A673 (cell line): ENCODE measurements at regions not wholly inside any gene's neighbourhood (a gene's known extent, or its start where the extent isn't known, plus 50 kb on each side); places are given as distances from the start of the nearest gene placed in this dataset.

Experiments
- EZH2 ChIP-seq: fragments of 200-600 bp; sonication (generic); IDR thresholded peaks from 2 replicates; pipeline ENCODE4 v1.6.1; 2017; ENCODE audit warnings: borderline replicate concordance, low read depth, mild to moderate bottlenecking, mixed read lengths, antibody characterized with exemption, low read length; ENCODE audit not compliant: poor library complexity, severe bottlenecking
- TF ChIP-seq, protein P1 (sequence below): fragments of 300-800, 200-600 bp; sonication (generic); conservative IDR thresholded peaks from 2 replicates; pipeline ENCODE4 v1.5.1; 2017; ENCODE audit warnings: low read depth, mild to moderate bottlenecking, antibody characterized with exemption, low read length, moderate library complexity, mixed read lengths

GRCh38 chr14:85459361-85460000, 70.5 kb upstream of the FLRT2 start:
- TF ChIP-seq, protein P1, sequence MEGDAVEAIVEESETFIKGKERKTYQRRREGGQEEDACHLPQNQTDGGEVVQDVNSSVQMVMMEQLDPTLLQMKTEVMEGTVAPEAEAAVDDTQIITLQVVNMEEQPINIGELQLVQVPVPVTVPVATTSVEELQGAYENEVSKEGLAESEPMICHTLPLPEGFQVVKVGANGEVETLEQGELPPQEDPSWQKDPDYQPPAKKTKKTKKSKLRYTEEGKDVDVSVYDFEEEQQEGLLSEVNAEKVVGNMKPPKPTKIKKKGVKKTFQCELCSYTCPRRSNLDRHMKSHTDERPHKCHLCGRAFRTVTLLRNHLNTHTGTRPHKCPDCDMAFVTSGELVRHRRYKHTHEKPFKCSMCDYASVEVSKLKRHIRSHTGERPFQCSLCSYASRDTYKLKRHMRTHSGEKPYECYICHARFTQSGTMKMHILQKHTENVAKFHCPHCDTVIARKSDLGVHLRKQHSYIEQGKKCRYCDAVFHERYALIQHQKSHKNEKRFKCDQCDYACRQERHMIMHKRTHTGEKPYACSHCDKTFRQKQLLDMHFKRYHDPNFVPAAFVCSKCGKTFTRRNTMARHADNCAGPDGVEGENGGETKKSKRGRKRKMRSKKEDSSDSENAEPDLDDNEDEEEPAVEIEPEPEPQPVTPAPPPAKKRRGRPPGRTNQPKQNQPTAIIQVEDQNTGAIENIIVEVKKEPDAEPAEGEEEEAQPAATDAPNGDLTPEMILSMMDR: no peak
- TF ChIP-seq EZH2: no peak
